ENCODE measurements at regions not wholly inside any gene's neighbourhood (a gene's known extent, or its start where the extent isn't known, plus 50 kb on each side); places are given as distances from the start of the nearest gene placed in this dataset.

DNA sequence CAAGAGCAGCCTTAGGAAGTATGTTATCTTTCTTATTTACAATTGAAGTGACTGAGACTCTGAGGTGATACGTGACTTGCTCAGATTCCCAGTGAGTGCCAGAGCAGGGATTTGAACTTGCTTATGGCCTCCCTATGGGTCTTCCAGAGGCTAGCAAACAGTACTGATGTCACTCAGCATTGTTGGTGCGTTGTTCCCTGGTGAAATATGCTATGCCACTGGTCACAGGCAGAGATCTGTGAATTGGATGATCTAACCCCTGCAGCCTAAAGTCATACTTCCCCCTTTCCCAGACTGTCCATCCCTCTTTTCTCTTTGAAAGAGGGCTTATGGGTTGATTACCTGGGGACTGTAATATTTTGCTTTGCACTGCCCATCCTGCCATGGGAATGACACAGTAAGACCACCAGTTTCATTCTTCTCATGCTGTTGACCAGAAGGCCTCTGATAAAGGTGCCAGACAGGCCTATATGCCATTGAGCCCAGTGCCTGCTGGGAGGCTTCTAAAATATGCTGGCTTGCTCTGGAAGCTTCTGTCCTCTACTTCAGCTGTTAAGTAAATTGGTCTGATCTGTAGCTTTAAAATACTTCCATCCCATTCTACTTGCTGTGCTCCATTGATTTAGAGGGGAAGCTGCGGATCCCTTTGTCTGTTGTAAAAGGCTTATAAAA lies 152.2 kb upstream of the E2F8 start:
- no peak for DNase-seq

DNA sequence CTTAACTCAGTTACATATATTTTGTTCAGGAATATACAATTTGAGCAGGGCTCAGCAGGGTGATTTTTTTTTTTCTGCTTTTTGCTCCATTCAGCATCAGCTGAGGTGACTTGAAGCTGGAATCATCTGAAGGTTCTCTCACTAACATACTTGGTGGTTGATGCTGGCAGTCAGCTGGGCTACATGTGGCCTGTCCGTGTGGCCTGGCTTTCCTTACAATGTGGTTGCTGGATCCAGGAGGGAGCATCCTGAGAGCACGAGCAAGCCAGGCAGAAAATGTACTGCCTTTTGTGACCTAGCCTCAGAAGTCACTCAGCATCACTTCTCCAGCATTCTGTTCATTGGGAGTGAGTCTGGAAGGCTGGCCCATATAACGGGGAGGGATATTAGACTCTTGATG lies 151.6 kb upstream of the E2F8 start:
- no peak for DNase-seq

DNA sequence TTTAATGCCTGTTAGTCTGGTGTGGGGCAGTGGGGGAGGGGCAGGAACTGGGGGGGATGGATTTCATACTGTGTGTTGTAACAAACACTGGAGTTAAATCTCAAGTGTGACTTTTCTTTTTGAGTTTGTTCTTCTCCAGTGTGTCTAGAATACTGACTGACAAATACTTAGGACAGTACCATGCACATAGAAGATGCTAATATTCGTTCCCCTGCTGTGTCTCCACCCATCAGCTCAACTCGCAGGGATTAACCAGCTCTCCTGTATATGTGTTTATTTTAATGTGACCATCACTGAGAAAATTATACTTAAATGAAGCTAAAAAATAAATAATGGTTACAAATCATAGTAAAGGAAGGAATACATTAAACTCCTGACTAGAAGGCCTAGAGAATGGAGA lies 150.9 kb upstream of the E2F8 start:
- no peak for DNase-seq

DNA sequence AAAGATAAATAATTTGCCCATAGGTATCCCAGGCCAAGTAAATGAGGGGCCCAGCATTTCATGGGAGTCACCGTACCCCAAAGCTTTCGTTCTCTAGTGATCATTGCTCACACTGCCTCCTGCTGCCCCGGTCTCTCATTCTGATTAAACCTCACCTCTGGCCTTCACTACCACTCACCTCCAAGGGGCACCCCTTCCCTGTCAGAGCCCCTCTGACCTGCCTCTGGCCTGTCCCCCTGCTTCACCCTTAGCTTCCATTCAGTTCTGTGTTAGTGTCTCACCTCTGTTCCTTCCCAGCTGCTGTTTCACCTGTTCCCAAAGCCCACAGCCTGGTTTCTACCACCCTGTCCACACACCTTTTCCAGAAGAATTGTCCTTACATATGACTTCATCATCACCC lies 150.3 kb upstream of the E2F8 start:
- DNase-seq = no peak

DNA sequence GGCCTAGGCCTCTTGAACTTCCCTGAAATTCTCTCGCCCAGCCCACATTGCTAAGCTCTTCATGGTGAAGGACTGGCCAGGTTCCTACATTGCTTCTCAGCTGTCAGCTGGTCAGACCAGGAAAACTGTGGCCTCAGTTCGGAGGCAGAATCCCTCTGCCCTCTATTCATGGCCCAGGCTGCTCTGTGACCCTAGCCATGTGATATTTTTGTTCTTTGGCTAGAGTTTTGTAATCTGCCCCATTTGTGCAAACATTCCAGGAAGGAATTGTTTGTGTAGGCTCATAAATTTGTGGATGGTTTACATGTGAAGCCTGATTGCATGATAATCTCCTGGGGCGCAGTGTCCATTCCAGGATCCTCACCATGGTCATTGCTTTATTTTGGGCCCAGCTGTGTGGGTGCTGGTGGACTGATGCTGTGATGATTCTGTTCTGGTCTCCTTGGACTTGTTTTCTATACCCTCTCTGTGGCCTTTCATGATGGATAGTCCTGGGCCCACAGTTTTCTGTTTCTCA lies 149.1 kb upstream of the E2F8 start:
- no peak for DNase-seq

DNA sequence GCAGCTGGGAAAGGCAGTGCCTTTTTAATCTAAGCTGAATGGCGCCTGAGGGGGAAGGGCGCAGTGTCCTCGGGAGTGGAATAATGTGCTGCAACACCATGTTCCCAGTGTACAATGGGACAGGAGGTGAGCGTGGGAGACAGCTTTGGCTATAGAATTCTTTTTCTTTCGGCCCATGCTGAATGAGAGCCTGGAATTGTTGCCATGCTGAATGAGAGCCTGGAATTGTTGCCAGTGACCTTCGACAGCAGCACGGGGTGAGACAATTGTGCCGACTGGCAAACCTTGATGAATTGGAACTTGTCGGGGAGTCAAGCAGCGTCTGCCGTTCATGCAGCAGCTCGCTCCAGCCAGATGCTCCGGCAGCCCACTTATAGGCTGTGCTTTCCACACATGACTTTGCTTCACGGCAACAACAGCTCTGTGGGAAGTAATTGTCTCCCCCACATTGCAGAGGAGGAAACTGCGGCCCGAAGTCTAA lies 141.4 kb upstream of the E2F8 start:
- DNase-seq = no peak

DNA sequence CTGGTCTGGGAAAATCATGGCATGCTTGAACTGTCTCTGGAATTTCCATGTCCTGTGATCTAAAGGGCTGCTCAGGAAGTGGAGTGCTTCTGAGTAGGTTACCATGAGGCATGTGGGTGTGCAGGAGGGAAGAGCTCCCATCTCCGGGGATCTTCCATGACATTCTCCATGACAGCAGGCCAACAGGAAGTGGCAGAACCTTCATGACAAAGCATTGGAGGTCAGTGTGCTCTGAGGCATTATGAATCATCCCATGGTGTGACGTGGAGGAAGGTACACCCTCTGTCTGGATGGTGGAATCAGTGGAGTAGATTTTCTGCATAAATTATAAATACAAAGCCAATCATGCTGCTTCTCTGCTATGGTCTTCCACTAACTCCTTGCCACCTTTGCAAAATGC lies 139.6 kb upstream of the E2F8 start:
- DNase-seq = no peak

DNA sequence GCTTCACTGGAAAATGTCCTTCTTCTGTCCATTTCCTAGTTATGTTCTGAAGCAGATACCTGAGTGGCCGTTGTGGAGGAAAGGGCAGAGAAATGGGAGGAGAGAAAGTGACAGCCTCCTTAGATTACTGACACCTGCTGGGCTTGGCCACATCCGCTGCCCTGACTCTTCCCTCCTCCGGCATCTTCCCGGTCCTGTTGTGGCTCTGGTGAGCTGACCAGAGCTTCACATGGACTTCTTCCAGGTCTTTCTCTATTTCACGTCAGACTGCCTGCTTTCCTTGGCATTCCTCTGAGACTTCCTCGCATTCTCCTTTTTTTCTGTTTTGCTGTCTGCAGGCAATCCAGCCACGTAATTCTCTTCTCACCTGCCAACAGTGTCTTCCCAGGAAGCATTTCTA lies 138.7 kb upstream of the E2F8 start:
- no peak for DNase-seq

DNA sequence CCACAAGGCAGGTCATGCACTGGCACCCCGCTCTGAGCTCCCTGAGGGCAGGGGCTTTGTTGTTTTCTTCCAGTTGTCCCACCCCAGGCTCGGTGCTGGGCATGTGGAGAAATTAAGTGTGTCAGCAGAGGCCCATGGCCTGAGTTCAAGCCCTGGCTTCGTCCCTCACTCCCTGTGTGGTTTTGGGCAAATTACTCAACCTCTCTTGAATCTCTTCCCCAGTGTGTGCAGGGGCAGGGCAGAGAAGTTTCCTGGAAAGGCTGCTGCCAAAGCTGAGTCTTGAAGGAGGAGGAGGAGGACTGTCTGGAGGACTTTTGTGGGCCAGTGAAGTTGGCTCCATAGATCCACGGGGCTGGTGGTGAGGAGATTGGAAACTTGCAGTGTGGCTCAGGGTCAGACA lies 138.1 kb upstream of the E2F8 start:
- no peak for DNase-seq

DNA sequence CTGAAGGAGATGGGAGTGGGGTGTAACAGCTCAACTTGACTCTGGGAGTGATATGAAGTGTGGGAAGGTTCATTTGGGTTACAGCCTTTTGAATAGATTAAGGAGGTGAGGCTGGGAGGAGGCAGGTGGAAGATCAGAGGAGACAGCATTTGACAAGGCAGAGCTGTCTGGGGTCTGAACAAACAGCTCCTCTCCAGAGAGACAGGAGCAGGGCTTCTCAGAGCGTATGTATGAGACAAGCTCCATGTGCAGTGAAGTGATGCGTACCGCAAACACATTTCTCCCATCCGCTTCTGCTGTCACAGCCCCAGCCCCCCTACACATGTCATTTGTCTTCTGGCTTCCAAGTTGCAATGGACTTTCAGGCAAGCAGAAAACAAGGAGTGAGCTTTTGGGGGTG lies 137.1 kb upstream of the E2F8 start:
- DNase-seq = no peak

DNA sequence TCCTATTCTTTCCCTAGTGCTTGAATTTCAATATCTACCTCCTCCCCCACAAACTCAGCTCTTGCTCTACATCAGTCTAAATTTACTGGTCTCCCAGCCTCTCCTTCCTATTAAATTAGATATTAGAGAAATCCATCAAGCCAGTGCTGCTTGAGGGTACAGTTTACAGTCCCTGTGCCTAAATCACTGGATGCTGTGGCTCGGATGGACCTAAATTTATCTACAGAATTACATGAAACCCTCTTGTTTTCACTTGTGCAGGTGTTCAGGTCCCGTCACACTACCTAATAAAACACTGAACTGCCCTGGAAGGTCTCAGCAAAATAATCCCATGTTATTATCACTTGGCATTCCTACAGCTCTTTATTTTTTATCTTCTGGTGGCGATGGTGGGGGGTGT lies 134.7 kb upstream of the E2F8 start:
- no peak for DNase-seq

DNA sequence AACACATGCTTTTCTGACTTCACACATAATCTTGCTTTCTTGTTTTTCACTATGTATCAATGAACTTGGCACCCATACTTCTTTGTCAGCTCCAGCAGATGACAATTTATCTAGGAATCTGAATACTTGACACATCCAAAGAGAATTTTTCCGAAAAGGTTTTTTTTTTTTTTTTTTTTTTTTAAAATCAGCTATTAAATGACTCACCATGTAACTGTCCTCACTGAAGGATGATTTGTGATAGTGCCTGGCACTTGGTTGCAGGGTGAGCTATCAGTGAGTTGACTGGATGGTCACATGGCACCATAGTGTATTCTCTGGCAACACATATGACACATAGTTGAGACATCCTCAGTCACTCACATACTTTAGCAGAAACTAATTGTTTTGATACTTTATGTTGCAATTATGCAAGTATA lies 133.4 kb upstream of the E2F8 start:
- DNase-seq = no peak

DNA sequence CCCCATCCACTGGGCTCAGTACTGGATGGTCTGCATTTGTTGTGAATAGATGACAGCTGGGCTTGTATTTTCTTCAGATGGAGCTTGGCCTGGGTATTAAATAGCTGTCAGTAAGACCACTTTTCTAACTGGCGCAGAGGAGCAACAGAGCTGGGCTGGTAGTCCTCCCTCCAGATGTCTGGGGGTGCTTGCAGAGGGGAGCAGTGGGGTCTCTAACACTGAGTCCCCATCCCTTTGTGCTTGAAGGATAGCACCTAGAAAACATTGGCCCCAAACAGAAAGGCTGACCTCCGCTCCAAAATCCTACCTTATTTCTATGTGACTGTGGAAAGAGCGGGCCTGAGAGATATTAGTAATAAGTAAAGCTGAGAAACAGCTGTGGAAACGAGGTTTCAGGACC lies 131.6 kb upstream of the E2F8 start:
- DNase-seq = no peak

DNA sequence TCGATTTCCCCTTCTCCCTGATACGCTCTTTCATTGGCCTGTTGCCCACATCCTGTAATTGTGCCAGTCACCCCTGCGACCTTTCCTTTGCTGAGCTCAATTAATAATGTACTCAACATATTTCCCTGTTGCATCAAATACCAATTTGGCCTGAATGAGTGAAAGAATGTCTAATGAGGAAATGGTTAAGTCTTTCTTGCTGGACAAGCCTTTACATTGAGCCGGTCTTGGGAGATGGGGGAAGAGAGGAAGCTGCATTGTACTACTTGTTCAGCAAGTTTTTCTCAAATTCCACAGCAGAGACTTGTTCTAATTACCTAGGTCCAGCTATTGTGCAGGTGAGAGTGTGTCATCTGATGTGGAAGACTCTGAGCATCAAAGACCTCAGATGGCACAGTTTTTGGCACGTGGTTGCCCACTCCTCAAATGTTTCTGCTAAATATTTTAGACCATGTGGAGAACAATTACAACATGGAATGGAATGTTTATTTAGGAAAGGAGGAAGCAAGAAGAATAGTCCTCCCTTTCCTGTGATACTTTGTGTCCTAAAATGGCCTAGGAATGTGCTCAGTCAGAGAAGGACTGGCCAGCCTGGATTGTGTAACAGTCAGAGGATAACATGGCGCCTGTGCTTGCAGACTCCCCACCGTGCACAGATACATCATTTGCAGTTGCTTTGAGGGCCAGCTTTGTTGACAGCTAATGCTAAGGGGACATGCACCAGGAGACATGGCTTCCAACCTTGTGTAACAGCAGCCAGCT lies 129.5 kb upstream of the E2F8 start:
- no peak for DNase-seq

DNA sequence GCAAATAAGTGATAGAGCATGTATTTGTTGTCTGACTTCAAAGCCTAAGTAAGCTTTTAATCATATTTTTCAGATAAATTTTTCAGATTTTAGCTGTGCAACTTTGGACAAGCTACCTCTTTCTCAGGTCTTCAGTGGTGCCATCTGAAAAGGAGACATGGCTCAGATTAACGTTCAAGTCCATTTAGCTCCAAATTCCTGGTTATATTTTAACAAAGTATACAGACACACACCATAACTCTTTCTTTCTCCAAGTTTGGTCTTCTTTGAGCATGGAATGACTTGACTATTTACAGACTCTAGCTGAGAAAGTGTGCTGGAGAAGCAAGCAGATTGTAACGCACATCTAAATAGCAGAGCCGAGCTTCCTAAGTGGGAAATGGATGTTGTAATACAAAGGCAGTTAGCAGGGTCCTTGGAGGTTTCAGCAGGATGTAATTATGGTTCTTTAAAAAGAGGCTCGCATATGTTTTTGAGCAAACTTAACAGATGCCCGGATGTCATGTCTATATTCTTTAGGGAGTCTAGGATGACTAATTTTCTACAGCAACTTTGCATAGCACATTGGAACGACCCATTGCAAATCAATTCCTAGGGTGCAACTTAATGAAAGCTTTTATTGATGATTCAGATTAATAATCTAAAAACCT lies 128.1 kb upstream of the E2F8 start:
- DNase-seq = no peak

DNA sequence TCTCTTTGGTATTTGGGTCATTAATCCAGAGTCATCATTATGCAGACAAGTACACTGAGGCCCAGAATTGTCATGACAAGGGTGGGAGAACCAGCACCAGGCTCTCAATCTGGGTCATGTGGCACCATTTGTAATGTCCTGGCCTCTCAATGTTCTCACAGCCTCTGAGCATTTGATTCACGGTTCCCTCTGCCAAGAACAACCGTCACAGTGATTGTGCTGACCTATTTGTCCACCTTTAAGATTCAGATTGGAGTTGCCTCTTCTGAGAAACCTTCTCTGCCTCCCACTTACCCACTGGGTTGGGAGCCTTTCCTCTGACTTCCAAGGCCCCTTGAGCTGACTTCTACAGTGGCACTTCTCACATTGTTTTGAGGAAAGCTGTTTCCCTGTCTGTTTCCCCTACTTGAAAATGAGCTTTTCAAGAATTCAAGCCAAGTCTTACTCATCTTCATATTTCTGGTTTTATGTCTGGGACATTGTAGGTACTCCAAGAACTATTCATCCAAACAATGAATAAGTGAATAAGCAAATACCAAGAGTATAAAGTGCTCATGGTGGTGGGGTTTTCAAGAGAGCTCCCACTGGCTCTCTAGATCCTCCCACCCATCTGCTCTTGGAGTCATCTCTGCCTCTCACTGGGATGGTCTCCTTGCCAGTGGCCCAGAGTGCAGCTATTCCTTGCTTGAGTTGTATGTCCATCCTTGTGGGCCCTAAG lies 126.4 kb upstream of the E2F8 start:
- DNase-seq = no peak

DNA sequence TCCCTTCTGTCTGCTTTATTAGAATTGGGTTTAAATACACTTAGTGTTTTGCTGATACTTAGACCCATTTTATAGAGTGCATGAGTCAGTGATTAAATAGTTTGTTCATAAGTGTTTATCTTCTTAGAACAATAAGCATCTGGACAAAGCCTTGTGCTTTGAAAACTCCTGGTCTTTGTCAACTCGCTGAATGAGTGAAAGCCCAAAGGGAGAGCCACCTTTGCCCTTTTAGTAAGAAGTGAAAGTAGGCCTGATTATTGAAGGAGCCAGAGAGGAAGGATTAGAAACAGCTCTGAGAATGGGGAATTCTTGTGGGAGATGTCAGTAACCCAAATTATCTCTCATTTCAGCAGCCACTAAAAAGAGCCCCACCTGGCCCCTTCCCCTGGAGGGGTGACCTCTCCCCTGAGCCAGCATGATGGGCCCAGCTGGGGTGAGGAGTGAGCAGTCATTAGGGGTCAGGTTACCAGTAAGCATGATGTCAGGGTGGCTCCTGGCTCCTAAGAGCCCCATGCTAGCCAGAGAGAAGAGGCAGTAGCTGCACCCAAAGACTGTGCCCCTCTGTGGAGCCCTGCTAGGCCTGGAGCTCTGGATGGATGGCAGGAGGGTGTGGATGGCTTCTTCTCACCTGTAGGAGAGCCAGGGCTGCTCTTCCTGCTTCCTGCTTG lies 125.1 kb upstream of the E2F8 start:
- no peak for DNase-seq

DNA sequence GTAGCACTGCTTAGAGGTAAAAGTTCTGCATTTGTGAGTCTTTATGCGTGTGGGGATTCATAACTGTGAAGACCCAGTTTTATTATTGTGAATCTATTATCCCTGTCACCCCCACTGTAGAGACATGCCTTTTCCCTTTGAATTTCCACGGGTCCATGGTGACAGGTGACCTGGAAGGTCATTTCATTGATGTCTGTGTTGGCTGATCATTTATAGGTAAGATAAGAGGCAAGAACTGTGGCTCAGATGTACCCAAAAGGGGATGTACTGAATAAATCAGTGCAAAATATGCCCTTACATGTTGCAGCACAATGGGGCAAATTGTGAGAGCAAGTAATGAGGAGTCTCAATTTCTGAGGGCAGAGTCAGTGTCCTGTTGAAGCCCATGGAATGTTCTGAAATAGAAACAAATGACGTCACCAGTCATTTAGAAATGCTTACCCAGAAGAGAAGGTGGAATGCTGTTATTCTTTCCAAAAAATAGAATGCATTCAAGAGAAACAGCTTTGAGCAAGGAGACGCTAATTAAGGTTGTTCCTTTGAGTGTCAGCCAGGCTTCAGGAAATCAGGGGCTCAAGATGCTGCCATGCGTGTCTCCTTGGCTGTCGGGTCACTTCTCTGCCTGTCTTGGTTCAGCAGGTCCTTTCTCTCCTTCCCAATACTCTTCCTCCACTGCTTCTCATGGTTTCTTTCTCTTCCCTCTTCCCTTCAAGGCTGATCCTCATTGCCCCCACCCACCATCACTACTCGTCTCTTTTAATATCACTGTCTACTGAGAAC lies 118.7 kb upstream of the E2F8 start:
- DNase-seq = no peak

DNA sequence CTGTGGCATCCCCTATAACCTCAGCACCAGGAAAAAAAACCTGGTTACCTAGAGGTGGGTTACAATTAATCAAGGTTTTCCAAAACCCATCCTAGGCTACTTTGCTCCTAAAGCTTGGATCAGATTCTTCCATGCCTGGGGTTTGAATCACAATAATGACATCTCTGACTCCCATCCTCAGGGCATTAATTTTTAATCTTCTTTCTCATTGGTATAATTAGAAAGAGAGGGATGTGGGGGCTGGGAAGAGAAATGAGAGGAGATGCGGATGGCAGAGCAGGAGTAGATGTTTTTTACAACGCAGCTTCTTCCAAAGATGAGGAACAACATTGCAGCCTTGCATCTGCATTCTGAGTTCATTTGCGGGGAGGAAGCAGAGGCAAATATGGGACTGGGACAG lies 117.2 kb upstream of the E2F8 start:
- DNase-seq = no peak

DNA sequence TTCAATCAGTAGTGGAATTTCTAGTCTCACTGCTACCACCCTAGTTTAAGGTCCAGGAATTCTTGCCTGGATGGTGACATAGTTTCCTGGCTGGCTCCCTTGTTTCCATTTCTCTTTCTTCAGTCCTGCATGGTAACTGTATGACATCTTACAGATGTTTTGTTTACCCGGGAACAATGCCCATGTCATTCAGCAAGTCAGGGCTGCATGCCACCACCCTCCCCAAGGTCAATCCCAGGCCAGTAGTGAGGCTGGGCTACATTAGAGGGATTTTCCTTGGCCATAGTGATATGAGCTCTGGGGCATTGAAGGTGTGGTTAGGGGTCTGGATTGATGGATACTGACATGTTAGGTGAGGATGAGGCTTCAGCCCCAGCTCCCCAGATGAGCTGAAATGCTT lies 114.9 kb upstream of the E2F8 start:
- no peak for DNase-seq

DNA sequence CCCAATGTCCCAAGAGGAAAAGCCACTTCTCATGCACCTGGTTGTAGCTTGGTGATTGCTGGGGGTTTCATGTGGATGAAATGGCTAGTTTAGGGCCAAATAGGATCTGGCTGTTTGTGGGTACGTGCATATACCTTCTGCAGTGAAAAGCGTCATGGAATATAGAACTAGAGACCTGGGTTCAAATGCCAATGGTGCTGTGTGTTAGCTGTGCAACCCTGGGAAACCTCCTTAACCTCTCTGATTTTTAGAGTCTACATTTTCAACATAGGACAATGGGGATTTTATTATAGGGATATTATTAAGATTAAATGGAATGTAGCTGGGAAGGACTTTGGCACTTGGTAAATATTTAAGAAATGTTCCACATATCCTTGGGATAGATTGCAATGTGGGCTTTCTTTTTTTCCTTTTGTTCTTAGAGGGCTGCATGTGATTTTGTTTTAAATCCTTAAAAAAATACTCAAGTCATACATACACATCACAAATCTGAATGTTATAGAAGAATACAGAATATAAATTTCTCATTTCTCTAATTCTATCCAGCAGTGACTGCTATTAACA lies 112.6 kb upstream of the E2F8 start:
- DNase-seq = no peak

DNA sequence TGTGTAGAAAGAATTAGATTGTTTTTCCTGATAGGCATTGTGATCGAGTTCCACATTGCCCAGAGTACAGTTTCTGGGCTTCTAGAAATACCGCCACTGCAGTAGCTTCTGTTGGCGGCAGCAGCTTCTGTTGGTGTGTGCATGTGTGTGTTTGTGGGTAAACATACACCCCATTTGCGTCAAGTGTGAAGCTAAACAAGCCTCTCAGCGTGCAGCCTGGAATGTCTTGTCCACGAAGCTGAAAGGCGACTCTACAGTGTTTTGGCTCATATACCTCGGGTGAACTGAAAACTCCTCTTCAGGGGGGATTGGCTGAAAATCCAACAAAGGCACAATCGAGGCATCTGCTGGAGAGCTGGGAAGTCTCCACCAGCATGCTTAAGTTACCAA lies 112.0 kb upstream of the E2F8 start:
- DNase-seq = no peak
